ENCODE measurements at regions not wholly inside any gene's neighbourhood (a gene's known extent, or its start where the extent isn't known, plus 50 kb on each side); places are given as distances from the start of the nearest gene placed in this dataset.

GRCh38 chr2:147501968-147502367 is 342.9 kb upstream of the ACVR2A start:
- FAIRE-seq = no peak
- no peak overlapping the region for H3K27ac ChIP-seq (ENCODE audit: low read depth in 2 of 2, low read length in 2 of 2)
- intact Hi-C loops (cut with DNase I) = no loop called here
- no peaks in the 10 kb centered on the region for H3K27me3 ChIP-seq (ENCODE audit: control insufficient read depth, insufficient read depth, low read length)
- no peaks in the 10 kb centered on the region for H3K4me1 ChIP-seq (ENCODE audit: control insufficient read depth in 2 of 3, insufficient read depth in 2 of 3, low read depth in 1 of 3, low read length in 3 of 3)
- no peaks in the 10 kb centered on the region for H3K36me3 ChIP-seq (ENCODE audit: control insufficient read depth in 2 of 3, insufficient read depth in 3 of 3, low read length in 3 of 3)
- H3K4me3 ChIP-seq (ENCODE audit: low read length in 3 of 3) = no peak overlapping the region
- no peaks in the 10 kb centered on the region for H3K9me3 ChIP-seq (ENCODE audit: control insufficient read depth in 2 of 3, insufficient read depth in 1 of 3, low read length in 3 of 3)
- peak in 2 of 5 donors; percentile 24 to 51 for DNase-seq
- H3K9ac ChIP-seq (ENCODE audit: low read length in 3 of 3) = no peak overlapping the region
- no peak for TF ChIP-seq CTCF (IDR thresholded peaks at IDR 0.05; ENCODE audit: borderline replicate concordance, extremely low read depth, insufficient read depth)

- no peak overlapping the region for H3K4me3 ChIP-seq (ENCODE audit: low read length in 3 of 3)
- no peak overlapping the region for H3K9ac ChIP-seq (ENCODE audit: low read length in 3 of 3)
- DNase-seq = no peak
- H3K27me3 ChIP-seq (ENCODE audit: control insufficient read depth, insufficient read depth, low read length) = no peaks in the 10 kb centered on the region
- intact Hi-C loops (cut with DNase I) = no loop called here
- H3K9me3 ChIP-seq (ENCODE audit: control insufficient read depth in 2 of 3, insufficient read depth in 1 of 3, low read length in 3 of 3) = no peaks in the 10 kb centered on the region
- TF ChIP-seq CTCF (IDR thresholded peaks at IDR 0.05; ENCODE audit: borderline replicate concordance, extremely low read depth, insufficient read depth) = no peak
- no peaks in the 10 kb centered on the region for H3K4me1 ChIP-seq (ENCODE audit: control insufficient read depth in 2 of 3, insufficient read depth in 2 of 3, low read depth in 1 of 3, low read length in 3 of 3)
- no peak overlapping the region for H3K27ac ChIP-seq (ENCODE audit: low read depth in 2 of 2, low read length in 2 of 2)
- H3K36me3 ChIP-seq (ENCODE audit: control insufficient read depth in 2 of 3, insufficient read depth in 3 of 3, low read length in 3 of 3) = no peaks in the 10 kb centered on the region
- no peak for FAIRE-seq
Measured at GRCh38 chr2:147500819-147501395, 343.9 kb upstream of the ACVR2A start.

- DNase-seq (no peak), FAIRE-seq (no peak)
- Histone ChIP-seq H3K27ac (ENCODE audit: low read depth in 2 of 2, low read length in 2 of 2) (no peak overlapping the region), H3K36me3 (ENCODE audit: control insufficient read depth in 2 of 3, insufficient read depth in 3 of 3, low read length in 3 of 3) (no peaks in the 10 kb centered on the region), H3K9me3 (ENCODE audit: control insufficient read depth in 2 of 3, insufficient read depth in 1 of 3, low read length in 3 of 3) (no peaks in the 10 kb centered on the region), H3K27me3 (ENCODE audit: control insufficient read depth, insufficient read depth, low read length) (no peaks in the 10 kb centered on the region), H3K4me3 (ENCODE audit: low read length in 3 of 3) (no peak overlapping the region), H3K9ac (ENCODE audit: low read length in 3 of 3) (no peak overlapping the region), H3K4me1 (ENCODE audit: control insufficient read depth in 2 of 3, insufficient read depth in 2 of 3, low read depth in 1 of 3, low read length in 3 of 3) (no peaks in the 10 kb centered on the region)
- TF ChIP-seq CTCF (IDR thresholded peaks at IDR 0.05; ENCODE audit: borderline replicate concordance, extremely low read depth, insufficient read depth) = no peak
- intact Hi-C loops (cut with DNase I) = no loop called here
Measured at GRCh38 chr2:147500229-147500628, 344.6 kb upstream of the ACVR2A start.

GRCh38 chr2:147499785-147500184 is 345.0 kb upstream of the ACVR2A start:
- no peak for TF ChIP-seq CTCF (IDR thresholded peaks at IDR 0.05; ENCODE audit: borderline replicate concordance, extremely low read depth, insufficient read depth)
- H3K36me3 ChIP-seq (ENCODE audit: control insufficient read depth in 2 of 3, insufficient read depth in 3 of 3, low read length in 3 of 3) = no peaks in the 10 kb centered on the region
- H3K27me3 ChIP-seq (ENCODE audit: control insufficient read depth, insufficient read depth, low read length) = no peaks in the 10 kb centered on the region
- intact Hi-C loops (cut with DNase I) = no loop called here
- no peak overlapping the region for H3K27ac ChIP-seq (ENCODE audit: low read depth in 2 of 2, low read length in 2 of 2)
- H3K4me3 ChIP-seq (ENCODE audit: low read length in 3 of 3) = no peak overlapping the region
- no peaks in the 10 kb centered on the region for H3K4me1 ChIP-seq (ENCODE audit: control insufficient read depth in 2 of 3, insufficient read depth in 2 of 3, low read depth in 1 of 3, low read length in 3 of 3)
- no peak for DNase-seq
- no peak for FAIRE-seq
- no peaks in the 10 kb centered on the region for H3K9me3 ChIP-seq (ENCODE audit: control insufficient read depth in 2 of 3, insufficient read depth in 1 of 3, low read length in 3 of 3)
- no peak overlapping the region for H3K9ac ChIP-seq (ENCODE audit: low read length in 3 of 3)

Data from kidney (tissue), 13 donors.